ENCODE measurements at regions not wholly inside any gene's neighbourhood (a gene's known extent, or its start where the extent isn't known, plus 50 kb on each side); places are given as distances from the start of the nearest gene placed in this dataset.

DNA sequence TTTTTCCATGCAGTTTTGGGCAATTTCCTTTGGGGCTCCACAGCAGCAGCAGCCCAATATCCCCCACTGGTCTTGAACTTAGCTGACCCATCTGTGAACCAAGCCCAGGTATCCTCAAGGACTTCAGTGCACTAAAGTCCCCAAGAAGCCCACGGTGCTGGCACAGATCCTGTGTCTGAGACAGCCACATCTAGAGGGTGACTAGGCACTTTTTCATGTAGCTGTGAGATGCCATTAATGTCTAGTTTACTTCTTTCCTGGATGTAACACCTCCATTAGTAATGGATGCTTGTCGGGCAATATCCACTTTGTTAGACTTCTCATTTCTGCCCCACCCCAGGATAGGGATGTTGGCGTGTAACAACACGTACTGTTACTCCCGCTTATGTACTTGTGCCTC is 117.9 kb downstream of the GPCPD1 start:
- Mint-ChIP-seq H3K4me1 (ENCODE audit: low read depth) (no peaks in the 10 kb centered on the region), H3K36me3 (ENCODE audit: insufficient read depth) (no peaks in the 10 kb centered on the region)

DNA sequence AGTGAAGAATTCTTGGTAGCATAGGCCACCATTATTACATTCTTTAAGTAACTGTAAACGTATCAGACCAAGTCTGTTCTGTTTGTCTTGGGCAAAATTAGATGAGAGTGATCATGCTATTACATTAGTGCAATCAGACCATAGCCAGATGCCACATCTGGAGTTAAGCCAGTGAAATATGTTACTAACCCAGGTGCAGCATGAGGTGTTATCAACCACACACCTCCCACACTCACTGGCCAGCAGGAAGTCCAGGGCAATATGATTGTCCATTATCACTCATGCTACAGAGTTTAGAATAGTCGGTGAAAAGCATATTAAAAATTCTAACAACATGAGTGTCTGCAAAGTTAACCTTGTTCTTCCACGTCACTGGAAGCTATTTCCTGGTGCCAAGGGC is 119.4 kb downstream of the GPCPD1 start:
- H3K4me3 Mint-ChIP-seq (ENCODE audit: low read depth): no peak overlapping the region
- no peak overlapping the region for H3K27ac Mint-ChIP-seq
- H3K9me3 Mint-ChIP-seq (ENCODE audit: low read depth): no peaks in the 10 kb centered on the region
- no peak for TF ChIP-seq CTCF (IDR thresholded peaks at IDR 0.05; ENCODE audit: unreplicated experiment)
- H3K4me1 Mint-ChIP-seq (ENCODE audit: low read depth): no peaks in the 10 kb centered on the region
- peaks cover 26% of the 10 kb centered on the region for H3K27me3 Mint-ChIP-seq
- DNase-seq (ENCODE audit: low spot score, unreplicated experiment): no peak
- H3K36me3 Mint-ChIP-seq (ENCODE audit: insufficient read depth): no peaks in the 10 kb centered on the region

More for the DNA sequence above, 117.9 kb downstream of the GPCPD1 start:
- no peak overlapping the region for H3K27ac Mint-ChIP-seq
- DNase-seq (ENCODE audit: low spot score, unreplicated experiment): no peak
- H3K4me3 Mint-ChIP-seq (ENCODE audit: low read depth): no peak overlapping the region
- H3K27me3 Mint-ChIP-seq: peaks cover 14% of the 10 kb centered on the region
- TF ChIP-seq CTCF (IDR thresholded peaks at IDR 0.05; ENCODE audit: unreplicated experiment): no peak
- H3K9me3 Mint-ChIP-seq (ENCODE audit: low read depth): no peaks in the 10 kb centered on the region

- Mint-ChIP-seq H3K27ac (no peak overlapping the region), H3K36me3 (ENCODE audit: insufficient read depth) (no peaks in the 10 kb centered on the region), H3K27me3 (peaks cover 25% of the 10 kb centered on the region), H3K4me1 (ENCODE audit: low read depth) (no peaks in the 10 kb centered on the region), H3K4me3 (ENCODE audit: low read depth) (no peak overlapping the region), H3K9me3 (ENCODE audit: low read depth) (no peaks in the 10 kb centered on the region)
- no peak for TF ChIP-seq CTCF (IDR thresholded peaks at IDR 0.05; ENCODE audit: unreplicated experiment)
- no peak for DNase-seq (ENCODE audit: low spot score, unreplicated experiment)
These were observed 121.2 kb downstream of the GPCPD1 start for GRCh38 chr20:5489601-5490000.

GRCh38 chr20:5488823-5489222 is 122.0 kb downstream of the GPCPD1 start:
- H3K4me3 Mint-ChIP-seq (ENCODE audit: low read depth): no peak overlapping the region
- no peak overlapping the region for H3K27ac Mint-ChIP-seq
- no peak for DNase-seq (ENCODE audit: low spot score, unreplicated experiment)
- H3K4me1 Mint-ChIP-seq (ENCODE audit: low read depth): no peaks in the 10 kb centered on the region
- no peaks in the 10 kb centered on the region for H3K36me3 Mint-ChIP-seq (ENCODE audit: insufficient read depth)
- H3K27me3 Mint-ChIP-seq: peaks cover 31% of the 10 kb centered on the region
- no peak for TF ChIP-seq CTCF (IDR thresholded peaks at IDR 0.05; ENCODE audit: unreplicated experiment)
- H3K9me3 Mint-ChIP-seq (ENCODE audit: low read depth): no peaks in the 10 kb centered on the region

- no peaks in the 10 kb centered on the region for H3K36me3 Mint-ChIP-seq (ENCODE audit: insufficient read depth)
- no peak for TF ChIP-seq CTCF (IDR thresholded peaks at IDR 0.05; ENCODE audit: unreplicated experiment)
- H3K27me3 Mint-ChIP-seq: peaks cover 35% of the 10 kb centered on the region
- no peak for DNase-seq (ENCODE audit: low spot score, unreplicated experiment)
- H3K4me1 Mint-ChIP-seq (ENCODE audit: low read depth): no peaks in the 10 kb centered on the region
- no peak overlapping the region for H3K27ac Mint-ChIP-seq
- no peaks in the 10 kb centered on the region for H3K9me3 Mint-ChIP-seq (ENCODE audit: low read depth)
- no peak overlapping the region for H3K4me3 Mint-ChIP-seq (ENCODE audit: low read depth)
These were observed 124.3 kb downstream of the GPCPD1 start for GRCh38 chr20:5486377-5487054.
